ENCODE measurements at regions not wholly inside any gene's neighbourhood (a gene's known extent, or its start where the extent isn't known, plus 50 kb on each side); places are given as distances from the start of the nearest gene placed in this dataset.

GRCh38 chr3:153573481-153573880 is 411.5 kb downstream of the RAP2B start:
- Histone ChIP-seq H3K4me1 (replicated peaks) (no peaks in the 10 kb centered on the region), H3K4me3 (no peak overlapping the region), H3K27ac (no peak overlapping the region), H3K27me3 (replicated peaks; ENCODE audit: insufficient read depth) (no peaks in the 10 kb centered on the region), H3K9me3 (no peaks in the 10 kb centered on the region), H3K36me3 (no peaks in the 10 kb centered on the region)
- intact Hi-C loops (cut with DNase I) = no loop called here
- TF ChIP-seq POLR2A (IDR thresholded peaks at IDR 0.05) = no peak
- TF ChIP-seq POLR2AphosphoS5 (IDR thresholded peaks at IDR 0.05) = no peak
- TF ChIP-seq, protein P1, sequence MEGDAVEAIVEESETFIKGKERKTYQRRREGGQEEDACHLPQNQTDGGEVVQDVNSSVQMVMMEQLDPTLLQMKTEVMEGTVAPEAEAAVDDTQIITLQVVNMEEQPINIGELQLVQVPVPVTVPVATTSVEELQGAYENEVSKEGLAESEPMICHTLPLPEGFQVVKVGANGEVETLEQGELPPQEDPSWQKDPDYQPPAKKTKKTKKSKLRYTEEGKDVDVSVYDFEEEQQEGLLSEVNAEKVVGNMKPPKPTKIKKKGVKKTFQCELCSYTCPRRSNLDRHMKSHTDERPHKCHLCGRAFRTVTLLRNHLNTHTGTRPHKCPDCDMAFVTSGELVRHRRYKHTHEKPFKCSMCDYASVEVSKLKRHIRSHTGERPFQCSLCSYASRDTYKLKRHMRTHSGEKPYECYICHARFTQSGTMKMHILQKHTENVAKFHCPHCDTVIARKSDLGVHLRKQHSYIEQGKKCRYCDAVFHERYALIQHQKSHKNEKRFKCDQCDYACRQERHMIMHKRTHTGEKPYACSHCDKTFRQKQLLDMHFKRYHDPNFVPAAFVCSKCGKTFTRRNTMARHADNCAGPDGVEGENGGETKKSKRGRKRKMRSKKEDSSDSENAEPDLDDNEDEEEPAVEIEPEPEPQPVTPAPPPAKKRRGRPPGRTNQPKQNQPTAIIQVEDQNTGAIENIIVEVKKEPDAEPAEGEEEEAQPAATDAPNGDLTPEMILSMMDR (IDR thresholded peaks at IDR 0.05) = no peak
- 90% methylated on average over 2 of the region's 2 CpGs for WGBS
- no peak for DNase-seq (ENCODE audit: low spot score)

DNA sequence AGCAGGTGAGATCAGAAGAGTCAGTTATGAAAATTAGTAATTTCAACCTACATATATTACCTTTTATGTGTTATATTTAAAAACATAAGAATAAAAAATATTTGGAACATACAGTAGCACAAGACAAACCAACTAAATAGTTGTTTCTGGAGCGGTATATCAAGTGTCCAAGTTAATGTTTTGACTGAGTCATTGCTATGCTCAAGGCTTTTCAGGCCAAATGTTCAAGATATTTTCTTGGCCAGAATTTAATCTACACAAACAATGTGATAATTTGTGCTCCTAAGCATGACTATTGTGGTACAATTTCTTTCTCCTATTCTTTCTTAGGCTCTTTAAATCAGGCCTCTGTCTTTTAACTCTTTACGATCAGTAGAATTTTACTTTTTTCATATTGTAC is 412.4 kb downstream of the RAP2B start:
- TF ChIP-seq, protein P1 (IDR thresholded peaks at IDR 0.05) = no peak
- TF ChIP-seq POLR2A (IDR thresholded peaks at IDR 0.05) (no peak), POLR2AphosphoS5 (IDR thresholded peaks at IDR 0.05) (no peak)
- intact Hi-C loops (cut with DNase I) = no loop called here
- no peak for DNase-seq (ENCODE audit: low spot score)
- Histone ChIP-seq H3K27ac (no peak overlapping the region), H3K4me3 (no peak overlapping the region), H3K36me3 (no peaks in the 10 kb centered on the region), H3K9me3 (no peaks in the 10 kb centered on the region), H3K4me1 (replicated peaks) (no peaks in the 10 kb centered on the region), H3K27me3 (replicated peaks; ENCODE audit: insufficient read depth) (no peaks in the 10 kb centered on the region)
- WGBS = 78% methylated on average over 2 of the region's 2 CpGs

DNA sequence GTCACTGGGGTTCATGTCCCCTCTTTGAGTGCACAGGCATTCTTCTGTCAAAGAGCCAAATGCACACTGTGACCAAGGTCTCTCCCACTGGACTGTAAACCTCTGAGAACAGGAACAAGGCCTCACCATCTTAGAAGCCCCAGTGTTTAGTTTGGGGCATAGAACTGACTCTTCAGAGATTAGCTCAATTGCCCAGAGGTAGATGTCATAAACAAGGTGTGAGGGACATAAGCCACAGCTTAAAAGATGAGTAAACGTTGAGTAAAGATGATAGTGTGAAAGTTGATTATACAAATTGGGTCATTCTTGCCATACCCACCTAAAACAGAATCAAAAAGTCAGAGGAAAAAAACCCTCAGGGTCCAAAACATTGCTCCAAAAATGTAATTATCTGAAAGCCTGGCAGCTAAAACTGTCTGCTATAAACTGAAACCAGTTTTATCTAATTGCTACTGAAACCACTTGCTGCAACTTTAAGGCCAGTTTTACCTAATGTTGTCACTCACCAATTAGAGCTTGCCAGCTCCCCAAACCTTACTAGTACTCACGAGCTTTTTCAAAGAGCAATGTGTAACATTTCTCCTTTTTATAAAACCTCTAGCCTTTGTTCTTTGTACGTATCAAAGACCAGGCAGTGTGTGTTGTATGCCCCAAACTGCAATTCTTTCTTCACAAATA is 415.2 kb downstream of the RAP2B start:
- 61% methylated on average over 3 of the region's 3 CpGs for WGBS
- Histone ChIP-seq H3K27ac (no peak overlapping the region), H3K36me3 (no peaks in the 10 kb centered on the region), H3K27me3 (replicated peaks; ENCODE audit: insufficient read depth) (no peaks in the 10 kb centered on the region), H3K9me3 (no peaks in the 10 kb centered on the region), H3K4me1 (replicated peaks) (no peaks in the 10 kb centered on the region), H3K4me3 (no peak overlapping the region)
- no peak for DNase-seq (ENCODE audit: low spot score)
- TF ChIP-seq POLR2AphosphoS5 (IDR thresholded peaks at IDR 0.05) (no peak), POLR2A (IDR thresholded peaks at IDR 0.05) (no peak)
- TF ChIP-seq, protein P1 (IDR thresholded peaks at IDR 0.05) = no peak
- intact Hi-C loops (cut with DNase I) = no loop called here

DNA sequence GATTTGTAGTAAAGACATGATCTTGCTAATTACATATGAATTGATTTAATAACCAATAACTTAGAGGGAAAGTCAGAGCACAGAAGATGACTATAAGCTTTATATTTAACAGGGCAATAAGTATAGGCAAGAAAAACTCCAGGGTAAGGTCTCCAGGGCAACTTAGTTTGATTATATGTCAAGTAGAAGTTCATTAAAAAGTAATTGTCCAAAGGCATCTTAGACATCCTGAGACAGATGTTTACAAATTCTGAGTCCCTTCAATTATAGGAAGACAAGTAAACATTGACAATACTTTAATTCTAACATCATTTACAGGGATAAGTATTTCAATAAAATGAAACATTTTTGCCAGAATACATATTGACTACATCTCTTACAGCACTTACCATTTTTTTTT is 416.0 kb downstream of the RAP2B start:
- Histone ChIP-seq H3K27ac (no peak overlapping the region), H3K27me3 (replicated peaks; ENCODE audit: insufficient read depth) (no peaks in the 10 kb centered on the region), H3K4me1 (replicated peaks) (no peaks in the 10 kb centered on the region), H3K36me3 (no peaks in the 10 kb centered on the region), H3K4me3 (no peak overlapping the region), H3K9me3 (no peaks in the 10 kb centered on the region)
- intact Hi-C loops (cut with DNase I) = no loop called here
- DNase-seq (ENCODE audit: low spot score) = no peak
- TF ChIP-seq POLR2AphosphoS5 (IDR thresholded peaks at IDR 0.05) (no peak), POLR2A (IDR thresholded peaks at IDR 0.05) (no peak)
- TF ChIP-seq, protein P1 (IDR thresholded peaks at IDR 0.05) = no peak

GRCh38 chr3:153590051-153590450 is 428.0 kb downstream of the RAP2B start:
- TF ChIP-seq, protein P1 (IDR thresholded peaks at IDR 0.05) = no peak
- TF ChIP-seq POLR2AphosphoS5 (IDR thresholded peaks at IDR 0.05) = no peak
- TF ChIP-seq POLR2A (IDR thresholded peaks at IDR 0.05) = no peak
- H3K4me3 ChIP-seq = no peak overlapping the region
- no peak for DNase-seq (ENCODE audit: low spot score)
- no peak overlapping the region for H3K27ac ChIP-seq
- H3K36me3 ChIP-seq = no peaks in the 10 kb centered on the region
- WGBS = 73% methylated on average over 2 of the region's 2 CpGs
- intact Hi-C loops (cut with DNase I) = loop anchor here (5.0 to 10.0 kb wide), 2 partner anchors 425 to 548 kb away; partner anchors contain the start of gene RAP2B
- H3K27me3 ChIP-seq (replicated peaks; ENCODE audit: insufficient read depth) = no peaks in the 10 kb centered on the region
- no peaks in the 10 kb centered on the region for H3K4me1 ChIP-seq (replicated peaks)
- H3K9me3 ChIP-seq = no peaks in the 10 kb centered on the region
